GM10248 (cell line): ENCODE measurements at regions not wholly inside any gene's neighbourhood (a gene's known extent, or its start where the extent isn't known, plus 50 kb on each side); places are given as distances from the start of the nearest gene placed in this dataset.

Experiments
- CTCF ChIA-PET: fragments of 300-600 bp; sonication (Branson Sonifier 250); formaldehyde crosslinking; extraction: SDS; loops from one replicate; lab custom pipeline; 2021; ENCODE audit warnings: antibody characterized with exemption; lab: Yijun Ruan, JAX
- POLR2A ChIA-PET: fragments of 350-650 bp; sonication (Branson Sonifier 250); formaldehyde crosslinking; extraction: SDS; loops from one replicate; lab custom pipeline; 2020; ENCODE audit warnings: antibody characterized with exemption; lab: Yijun Ruan, JAX
- DNase-seq: peaks from one replicate; pipeline ENCODE4 v3.0.0; 2012; ENCODE audit errors: extremely low spot score
- CTCF ChIP-seq: IDR thresholded peaks from 2 replicates; pipeline ENCODE4 v1.5.1; 2012; ENCODE audit warnings: mild to moderate bottlenecking, low read depth; ENCODE audit errors: extremely low read depth, missing control alignments, control extremely low read depth

DNA sequence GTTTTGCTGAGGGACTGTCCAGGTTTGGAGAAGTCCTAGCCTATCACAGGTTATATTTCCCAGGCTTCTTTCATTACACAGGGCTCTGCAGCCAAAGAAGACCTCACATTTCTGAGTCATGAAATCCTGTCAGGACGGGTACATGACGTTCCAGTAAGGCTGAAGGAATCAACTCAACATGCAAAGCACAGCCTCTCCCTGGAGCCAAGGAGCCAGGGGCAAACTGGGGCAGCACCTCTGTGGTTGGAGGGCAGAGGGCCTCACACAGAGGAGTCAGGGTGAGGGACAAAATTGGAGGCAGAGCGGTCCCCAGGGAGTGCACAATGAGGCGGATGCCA is 116.3 kb upstream of the GDF10 start:
- no peak for DNase-seq
- ChIA-PET POLR2A (no interaction called here), CTCF (no interaction called here)
- no peak for TF ChIP-seq CTCF

GRCh38 chr10:47184273-47184672 is 115.7 kb upstream of the GDF10 start:
- no peak for DNase-seq
- POLR2A ChIA-PET, result no interaction called here
- CTCF ChIA-PET, result no interaction called here
- TF ChIP-seq CTCF, result no peak

DNA sequence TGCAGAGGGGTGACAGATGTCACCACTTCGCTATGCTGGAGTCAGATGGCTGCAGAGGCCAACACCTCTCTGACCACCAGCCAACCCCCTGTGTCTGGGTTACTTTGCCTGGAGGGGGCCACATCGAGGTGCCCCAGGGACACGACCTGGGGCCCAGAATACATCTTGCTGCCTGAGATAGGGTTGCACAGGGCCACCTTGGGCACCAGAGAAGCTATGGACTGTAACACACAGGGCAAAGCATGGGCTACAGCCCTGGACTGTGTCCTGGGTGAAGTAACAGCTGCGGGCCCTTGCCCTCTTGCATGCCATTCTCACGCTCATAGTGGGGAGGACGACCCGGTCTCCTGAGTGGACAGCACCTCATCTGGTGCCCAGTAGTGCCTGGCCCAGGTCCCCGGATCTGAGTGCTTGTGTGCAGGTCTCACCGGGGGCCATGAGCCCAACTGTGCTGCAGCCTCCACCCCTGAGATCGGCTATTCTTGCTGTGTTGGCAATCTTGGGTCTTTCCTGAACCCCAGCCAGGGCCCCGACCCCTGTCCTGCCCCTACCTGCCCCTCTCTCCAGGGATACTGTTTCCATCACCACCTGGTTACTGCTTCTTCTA is 115.2 kb upstream of the GDF10 start:
- ChIA-PET CTCF (no interaction called here), POLR2A (no interaction called here)
- DNase-seq, result no peak
- no peak for TF ChIP-seq CTCF

DNA sequence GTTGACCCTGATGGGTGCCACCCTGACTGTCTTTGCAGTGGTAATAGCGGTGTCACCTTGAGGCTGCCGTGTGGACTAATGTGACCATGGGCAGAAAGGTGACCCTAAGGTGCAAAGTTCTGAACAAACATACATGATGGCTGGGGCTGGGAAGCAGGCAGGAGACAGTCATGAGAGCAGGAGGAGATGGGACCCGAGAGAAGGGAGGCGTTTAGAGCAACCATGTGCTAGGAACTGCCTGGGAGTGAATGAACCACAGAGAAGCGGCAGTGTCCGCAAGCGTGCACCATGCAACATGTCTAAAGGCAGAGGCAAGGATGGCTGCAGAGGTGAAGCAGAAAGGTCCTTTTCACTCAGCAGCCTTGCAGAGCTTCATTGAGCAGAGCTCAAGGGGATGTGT is 113.1 kb upstream of the GDF10 start:
- no peak for TF ChIP-seq CTCF
- no peak for DNase-seq
- ChIA-PET POLR2A (no interaction called here), CTCF (no interaction called here)

GRCh38 chr10:47187592-47187991 is 112.4 kb upstream of the GDF10 start:
- CTCF ChIA-PET, result no interaction called here
- DNase-seq, result no peak
- TF ChIP-seq CTCF, result no peak
- POLR2A ChIA-PET, result no interaction called here

DNA sequence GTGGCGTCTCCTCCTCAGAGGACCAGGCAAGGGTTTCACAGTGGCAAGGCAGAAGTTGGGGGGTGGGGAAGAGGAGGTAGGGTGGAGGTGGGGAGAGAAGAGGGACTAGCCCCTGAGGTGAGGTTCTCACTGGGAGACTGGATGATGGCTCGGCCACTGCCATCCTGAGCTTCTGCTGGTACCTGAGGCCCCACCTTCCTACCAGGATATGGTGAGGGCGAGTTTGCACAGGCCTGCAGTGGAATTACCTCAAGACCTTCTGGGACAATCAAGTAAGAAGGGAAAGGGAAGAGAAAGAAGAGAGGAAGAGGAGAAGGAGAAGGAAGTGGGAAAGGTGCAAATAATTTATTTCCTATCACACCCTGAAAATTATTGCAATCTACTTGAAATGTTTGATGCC is 111.8 kb upstream of the GDF10 start:
- TF ChIP-seq CTCF, result no peak
- DNase-seq, result no peak
- POLR2A ChIA-PET, result no interaction called here
- CTCF ChIA-PET, result no interaction called here

GRCh38 chr10:47189802-47190201 is 110.2 kb upstream of the GDF10 start:
- POLR2A ChIA-PET, result no interaction called here
- TF ChIP-seq CTCF, result no peak
- CTCF ChIA-PET, result no interaction called here
- no peak for DNase-seq
